ENCODE measurements at regions not wholly inside any gene's neighbourhood (a gene's known extent, or its start where the extent isn't known, plus 50 kb on each side); places are given as distances from the start of the nearest gene placed in this dataset.

DNA sequence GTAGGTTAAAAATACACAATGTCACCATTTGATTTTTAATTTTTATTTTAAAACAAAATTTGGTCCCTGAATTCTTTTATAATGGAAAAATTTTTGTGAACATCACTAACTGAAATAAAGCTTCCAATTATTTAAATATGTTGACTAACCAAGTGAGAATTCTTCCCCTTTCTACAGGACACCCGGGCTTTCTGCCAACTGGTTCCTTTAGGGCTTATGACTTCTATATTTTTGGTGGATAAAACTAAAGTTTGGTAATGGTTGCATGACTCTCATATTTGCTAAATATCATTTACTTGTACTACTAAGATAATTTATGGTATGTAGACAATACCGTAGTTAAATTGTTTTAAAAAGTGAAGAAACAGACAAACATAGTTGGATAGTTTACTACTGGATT, 291.0 kb upstream of the DOK6 start:
- Histone ChIP-seq H3K27me3 (replicated peaks; ENCODE audit: insufficient read depth, low read depth, low read length, poor library complexity) (no peaks in the 10 kb centered on the region), H3K4me3 (ENCODE audit: low read depth, low read length, poor library complexity, severe bottlenecking) (no peak overlapping the region), H3K36me3 (ENCODE audit: insufficient read depth, low read length, poor library complexity, severe bottlenecking) (no peaks in the 10 kb centered on the region), H3K4me1 (ENCODE audit: insufficient read depth, low read length, poor library complexity, severe bottlenecking) (no peaks in the 10 kb centered on the region), H3K9me3 (ENCODE audit: low read depth, low read length, poor library complexity, severe bottlenecking) (no peaks in the 10 kb centered on the region), H3K27ac (ENCODE audit: low read depth, low read length, poor library complexity, severe bottlenecking) (no peak overlapping the region)
- TF ChIP-seq EZH2 (IDR thresholded peaks at IDR 0.05; ENCODE audit: borderline replicate concordance, low read depth, low read length, poor library complexity, severe bottlenecking), result no peak
- TF ChIP-seq, protein P1, sequence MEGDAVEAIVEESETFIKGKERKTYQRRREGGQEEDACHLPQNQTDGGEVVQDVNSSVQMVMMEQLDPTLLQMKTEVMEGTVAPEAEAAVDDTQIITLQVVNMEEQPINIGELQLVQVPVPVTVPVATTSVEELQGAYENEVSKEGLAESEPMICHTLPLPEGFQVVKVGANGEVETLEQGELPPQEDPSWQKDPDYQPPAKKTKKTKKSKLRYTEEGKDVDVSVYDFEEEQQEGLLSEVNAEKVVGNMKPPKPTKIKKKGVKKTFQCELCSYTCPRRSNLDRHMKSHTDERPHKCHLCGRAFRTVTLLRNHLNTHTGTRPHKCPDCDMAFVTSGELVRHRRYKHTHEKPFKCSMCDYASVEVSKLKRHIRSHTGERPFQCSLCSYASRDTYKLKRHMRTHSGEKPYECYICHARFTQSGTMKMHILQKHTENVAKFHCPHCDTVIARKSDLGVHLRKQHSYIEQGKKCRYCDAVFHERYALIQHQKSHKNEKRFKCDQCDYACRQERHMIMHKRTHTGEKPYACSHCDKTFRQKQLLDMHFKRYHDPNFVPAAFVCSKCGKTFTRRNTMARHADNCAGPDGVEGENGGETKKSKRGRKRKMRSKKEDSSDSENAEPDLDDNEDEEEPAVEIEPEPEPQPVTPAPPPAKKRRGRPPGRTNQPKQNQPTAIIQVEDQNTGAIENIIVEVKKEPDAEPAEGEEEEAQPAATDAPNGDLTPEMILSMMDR (conservative IDR thresholded peaks at IDR 0.05; ENCODE audit: low read depth, low read length), result no peak
- CTCF ChIA-PET, result no interaction called here
- POLR2A ChIA-PET (ENCODE audit: low non-redundant PET), result no interaction called here
- BruUV-seq (replicated peaks), result no TSS peak
- intact Hi-C loops (cut with micrococcal nuclease; ENCODE audit: unreplicated experiment), result no loop called here
- no peak for DNase-seq (ENCODE audit: low spot score)

DNA sequence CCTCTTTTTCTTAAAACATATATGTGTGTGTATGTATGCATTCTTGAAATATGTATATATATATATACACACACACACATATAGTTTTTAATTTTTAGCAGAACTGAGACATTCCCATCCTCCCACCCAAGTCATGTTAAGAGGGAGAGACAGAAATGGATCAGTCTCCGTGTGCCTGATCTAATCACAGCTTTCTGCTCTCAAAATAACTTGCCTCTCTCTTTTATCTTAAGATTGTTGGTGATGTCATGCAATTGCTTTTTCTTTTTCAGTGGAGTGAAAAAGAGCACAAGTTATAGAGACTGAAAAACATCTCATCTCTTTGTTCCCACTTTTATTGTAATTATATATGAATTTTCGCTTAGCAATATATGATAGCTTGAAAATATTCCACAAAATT, 279.9 kb upstream of the DOK6 start:
- TF ChIP-seq, protein P1 (conservative IDR thresholded peaks at IDR 0.05; ENCODE audit: low read depth, low read length), result no peak
- Histone ChIP-seq H3K27ac (ENCODE audit: low read depth, low read length, poor library complexity, severe bottlenecking) (no peak overlapping the region), H3K27me3 (replicated peaks; ENCODE audit: insufficient read depth, low read depth, low read length, poor library complexity) (no peaks in the 10 kb centered on the region), H3K9me3 (ENCODE audit: low read depth, low read length, poor library complexity, severe bottlenecking) (no peaks in the 10 kb centered on the region), H3K36me3 (ENCODE audit: insufficient read depth, low read length, poor library complexity, severe bottlenecking) (no peaks in the 10 kb centered on the region), H3K4me3 (ENCODE audit: low read depth, low read length, poor library complexity, severe bottlenecking) (no peak overlapping the region), H3K4me1 (ENCODE audit: insufficient read depth, low read length, poor library complexity, severe bottlenecking) (no peaks in the 10 kb centered on the region)
- intact Hi-C loops (cut with micrococcal nuclease; ENCODE audit: unreplicated experiment), result no loop called here
- no peak for DNase-seq (ENCODE audit: low spot score)
- BruUV-seq (replicated peaks), result no TSS peak
- POLR2A ChIA-PET (ENCODE audit: low non-redundant PET), result no interaction called here
- CTCF ChIA-PET, result no interaction called here

DNA sequence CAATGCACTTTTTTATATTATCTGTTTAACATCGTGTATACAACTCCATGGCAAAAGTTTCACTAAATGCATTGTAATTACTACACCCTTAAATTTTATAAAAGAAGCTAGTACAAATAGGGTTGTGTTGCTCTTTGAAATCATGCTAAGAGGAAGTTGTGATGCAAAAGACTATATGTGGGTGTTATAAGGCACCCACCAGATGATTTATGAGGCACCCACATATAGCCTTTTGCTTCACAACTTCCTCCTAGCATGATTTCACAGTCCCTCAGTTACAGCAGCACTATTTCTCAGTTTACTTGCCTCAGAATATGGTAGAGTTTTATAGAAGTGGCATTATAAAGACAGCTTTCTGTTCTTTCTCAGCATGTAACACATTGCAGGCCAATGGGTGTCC, 277.3 kb upstream of the DOK6 start:
- H3K36me3 ChIP-seq (ENCODE audit: insufficient read depth, low read length, poor library complexity, severe bottlenecking), result no peaks in the 10 kb centered on the region
- TF ChIP-seq EZH2 (IDR thresholded peaks at IDR 0.05; ENCODE audit: borderline replicate concordance, low read depth, low read length, poor library complexity, severe bottlenecking), result no peak
- TF ChIP-seq, protein P1 (conservative IDR thresholded peaks at IDR 0.05; ENCODE audit: low read depth, low read length), result no peak
- H3K4me1 ChIP-seq (ENCODE audit: insufficient read depth, low read length, poor library complexity, severe bottlenecking), result no peaks in the 10 kb centered on the region
- POLR2A ChIA-PET (ENCODE audit: low non-redundant PET), result no interaction called here
- H3K27ac ChIP-seq (ENCODE audit: low read depth, low read length, poor library complexity, severe bottlenecking), result no peak overlapping the region
- intact Hi-C loops (cut with micrococcal nuclease; ENCODE audit: unreplicated experiment), result no loop called here
- BruUV-seq (replicated peaks), result no TSS peak
- no peak for DNase-seq (ENCODE audit: low spot score)
- CTCF ChIA-PET, result no interaction called here
- H3K27me3 ChIP-seq (replicated peaks; ENCODE audit: insufficient read depth, low read depth, low read length, poor library complexity), result no peaks in the 10 kb centered on the region
- H3K4me3 ChIP-seq (ENCODE audit: low read depth, low read length, poor library complexity, severe bottlenecking), result no peak overlapping the region
- no peaks in the 10 kb centered on the region for H3K9me3 ChIP-seq (ENCODE audit: low read depth, low read length, poor library complexity, severe bottlenecking)

Data from A673 (cell line).